GM18907 (cell line): ENCODE measurements at regions not wholly inside any gene's neighbourhood (a gene's known extent, or its start where the extent isn't known, plus 50 kb on each side); places are given as distances from the start of the nearest gene placed in this dataset.
"Not testable (repeated sequence)": the region's sequence is repeated elsewhere in the genome, so short reads cannot be mapped to it uniquely, and the experiment has no call there.

Experiments used
- ATAC-seq: cut with Tn5 transposase; IDR thresholded peaks from one replicate; pipeline ENCODE4 v1.9.1; 2021; ENCODE audit warnings: mild to moderate bottlenecking, moderate library complexity; ENCODE audit not compliant: unreplicated experiment

DNA sequence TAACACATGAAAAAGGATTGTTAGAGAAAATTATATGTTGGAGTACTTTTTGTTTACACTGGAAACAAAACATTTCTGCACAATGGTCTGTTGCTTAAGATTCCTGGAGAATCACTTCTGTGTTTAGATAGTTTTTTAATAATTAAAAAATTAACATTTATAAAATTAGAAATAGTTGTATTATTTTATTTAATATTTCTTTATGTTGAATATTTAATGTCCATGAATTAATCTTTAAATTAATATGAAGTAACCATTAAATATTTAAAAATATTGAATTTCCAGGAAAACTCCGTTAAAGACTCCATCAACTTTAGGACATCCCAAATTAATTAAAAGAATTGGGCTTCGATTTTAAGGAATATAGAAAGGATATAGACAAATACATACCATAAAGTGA is 797.1 kb upstream of the GALNTL6 start:
- ATAC-seq: no peak

DNA sequence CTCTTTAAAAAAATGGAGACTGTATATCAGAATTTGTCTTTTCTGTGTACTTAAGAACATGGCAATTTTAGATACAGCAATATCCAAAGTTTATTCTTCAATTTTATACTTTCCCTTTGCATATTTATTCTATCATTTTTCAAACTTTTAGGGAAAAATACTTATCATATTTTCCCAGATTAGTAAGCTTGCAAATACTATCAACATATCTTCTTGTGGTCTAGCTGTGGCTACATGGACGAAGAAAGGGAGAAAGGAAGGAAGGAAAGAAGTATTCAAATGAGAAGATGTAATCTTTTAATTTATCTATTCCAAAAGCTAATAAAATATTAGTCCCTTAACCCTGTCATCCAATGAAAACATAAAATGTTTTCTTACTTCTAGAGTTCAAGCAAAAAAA is 797.8 kb upstream of the GALNTL6 start:
- ATAC-seq: no peak

DNA sequence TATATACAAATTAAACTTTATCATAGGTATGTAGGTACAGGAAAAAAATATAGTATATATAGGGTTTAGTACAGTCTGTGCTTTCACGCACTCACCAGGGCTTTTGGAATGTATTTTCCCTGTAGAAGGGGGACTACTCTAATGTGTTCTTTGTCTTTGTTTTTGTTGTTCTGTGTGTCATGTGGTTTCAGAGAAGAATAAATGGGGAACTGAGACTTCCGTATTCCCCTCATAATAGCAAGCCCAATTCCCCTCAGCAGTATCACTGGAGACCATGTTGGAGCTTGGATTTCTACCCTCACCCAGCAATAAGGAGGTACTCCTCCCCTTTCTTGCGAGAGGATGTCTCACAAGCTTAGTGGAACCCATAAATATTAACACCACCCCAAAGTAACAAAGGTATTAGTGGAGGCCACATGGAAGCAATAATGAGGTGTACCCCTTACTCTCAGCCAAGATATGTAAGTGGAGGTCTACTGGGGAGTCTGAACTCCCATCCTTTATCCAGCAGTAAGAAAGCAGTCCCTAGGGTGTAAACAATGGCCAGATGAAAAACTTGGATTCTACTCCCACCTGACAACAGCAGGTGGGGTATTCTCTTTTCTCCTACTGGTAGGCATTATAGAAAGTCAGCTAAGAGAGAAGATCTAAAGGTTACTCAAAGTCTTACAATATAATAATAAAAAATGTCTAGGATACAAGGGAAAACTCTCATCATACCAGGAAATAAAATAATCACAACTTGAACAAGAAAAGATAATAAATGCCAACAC is 805.4 kb upstream of the GALNTL6 start:
- ATAC-seq: no peak

DNA sequence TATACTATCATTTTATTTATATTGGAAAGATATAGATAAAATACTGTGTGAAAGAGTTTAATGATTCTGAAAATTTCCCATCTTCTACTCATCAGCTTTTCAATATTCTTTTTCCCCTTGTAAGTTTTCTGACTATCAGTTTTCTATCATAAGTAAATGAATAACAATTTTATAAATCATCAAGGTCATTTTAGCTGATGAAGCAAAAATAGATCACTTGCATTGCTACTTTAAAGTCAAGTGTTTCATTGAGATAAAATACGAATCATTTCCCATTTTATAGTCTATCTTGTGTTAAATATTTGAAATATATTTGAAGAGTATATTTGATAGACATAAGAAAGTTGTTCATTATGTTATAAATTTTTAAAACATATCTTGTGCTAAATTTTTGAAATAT is 811.0 kb upstream of the GALNTL6 start:
- no peak for ATAC-seq

DNA sequence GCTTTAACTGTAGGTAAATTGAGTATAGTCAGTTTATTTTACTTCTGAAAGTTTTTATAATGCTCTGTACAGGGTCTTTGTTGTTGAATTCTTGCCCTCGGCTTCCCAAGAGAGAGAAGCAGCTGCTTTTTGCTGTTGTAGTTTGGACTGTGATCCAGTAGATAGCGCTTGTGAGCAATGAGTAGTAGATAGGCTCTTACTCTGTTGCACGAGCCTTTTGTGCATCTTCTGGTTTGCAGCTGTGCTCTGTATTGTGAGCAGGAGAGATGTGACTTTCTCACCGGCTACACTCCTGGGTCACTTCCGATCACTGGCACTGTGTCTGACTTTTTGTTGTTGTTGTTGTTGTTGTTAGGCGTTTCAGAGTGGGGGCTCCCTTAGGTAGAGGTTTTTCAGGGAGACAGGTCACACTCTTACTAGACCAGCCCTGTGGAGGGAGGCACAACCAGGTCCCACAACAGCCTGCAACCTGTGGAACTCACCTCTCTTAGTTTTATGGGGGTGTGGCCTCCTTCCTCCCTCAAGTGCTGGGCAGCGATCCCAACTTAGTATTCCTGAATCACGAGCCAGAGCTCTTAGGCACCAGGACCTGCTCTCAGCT is 822.1 kb upstream of the GALNTL6 start:
- peak; percentile 94 for ATAC-seq

DNA sequence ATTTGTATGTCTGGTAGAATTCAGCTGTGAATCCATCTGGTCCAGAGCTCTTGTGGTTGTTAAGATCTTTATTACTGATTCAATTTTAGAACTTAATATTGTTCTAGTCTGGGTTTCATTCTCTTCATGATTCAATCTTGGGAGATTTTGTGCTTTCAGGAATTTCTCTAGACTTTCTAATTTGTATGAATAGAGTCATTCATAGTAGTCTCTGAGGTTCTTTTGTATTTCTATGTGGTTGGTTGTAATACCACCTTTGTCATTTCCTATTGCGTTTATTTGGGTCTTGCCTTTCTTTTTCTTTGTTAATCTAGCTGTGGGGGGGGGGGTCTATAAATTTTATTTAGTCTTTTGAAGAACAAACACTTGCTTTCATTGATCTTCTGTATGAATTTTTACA is 824.8 kb upstream of the GALNTL6 start:
- no peak for ATAC-seq

DNA sequence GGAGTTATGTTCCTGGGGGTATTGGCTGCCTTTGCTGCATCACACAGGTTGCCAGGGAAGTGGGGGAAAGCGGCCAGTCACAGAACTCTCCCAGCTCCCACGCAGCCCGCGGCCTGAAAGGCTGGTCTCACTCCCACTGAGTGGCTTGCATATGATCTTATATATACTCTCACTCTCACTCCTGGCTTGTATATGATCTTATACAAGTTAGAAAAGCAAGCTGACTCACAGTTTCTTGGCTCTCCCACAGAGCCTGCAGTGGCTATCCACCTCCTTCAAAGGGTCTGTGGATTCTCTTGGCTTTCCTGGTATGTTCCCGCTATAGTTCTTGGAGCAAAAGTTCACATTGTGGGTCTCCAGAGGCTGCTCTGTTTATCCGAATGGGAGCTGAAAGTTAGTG is 833.5 kb upstream of the GALNTL6 start:
- no peak for ATAC-seq

DNA sequence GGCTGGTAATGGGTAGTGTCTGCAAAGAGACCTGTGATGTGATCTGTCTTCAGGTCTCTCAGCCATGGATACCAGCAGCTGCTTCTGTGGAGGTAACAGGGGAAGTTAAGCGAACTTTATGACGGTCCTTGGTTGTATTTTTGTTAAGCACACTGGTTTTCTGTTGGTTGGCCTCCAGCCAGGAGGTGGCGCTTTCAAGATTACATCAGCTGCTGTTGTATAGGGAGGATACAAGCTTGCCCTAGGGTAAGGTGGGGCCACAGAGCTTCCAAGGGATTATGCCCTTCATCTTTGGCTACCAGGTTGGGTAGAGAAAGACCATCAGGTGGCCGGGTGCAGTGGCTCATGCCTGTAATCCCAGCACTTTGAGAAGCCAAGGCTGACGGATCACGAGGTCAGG is 834.2 kb upstream of the GALNTL6 start:
- ATAC-seq: no peak

DNA sequence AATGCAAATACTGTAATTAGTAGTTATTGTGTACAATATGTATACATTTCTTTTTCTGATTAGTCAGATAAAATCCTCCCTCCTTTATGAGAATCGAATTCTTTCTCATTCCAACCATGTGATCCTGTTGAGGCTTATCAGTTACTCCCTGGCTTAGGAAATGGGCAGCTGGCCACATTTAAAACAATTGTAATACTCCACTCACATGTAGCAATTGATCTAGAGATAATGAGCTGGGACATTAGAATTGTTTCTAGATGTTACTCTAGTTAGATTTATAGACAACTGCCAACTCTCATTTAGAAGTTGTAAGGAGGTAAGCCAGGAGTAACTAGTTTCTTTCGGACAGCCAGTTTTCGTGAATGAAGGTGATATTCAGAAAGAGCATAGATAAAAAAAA is 859.3 kb upstream of the AADAT start:
- ATAC-seq: no peak

DNA sequence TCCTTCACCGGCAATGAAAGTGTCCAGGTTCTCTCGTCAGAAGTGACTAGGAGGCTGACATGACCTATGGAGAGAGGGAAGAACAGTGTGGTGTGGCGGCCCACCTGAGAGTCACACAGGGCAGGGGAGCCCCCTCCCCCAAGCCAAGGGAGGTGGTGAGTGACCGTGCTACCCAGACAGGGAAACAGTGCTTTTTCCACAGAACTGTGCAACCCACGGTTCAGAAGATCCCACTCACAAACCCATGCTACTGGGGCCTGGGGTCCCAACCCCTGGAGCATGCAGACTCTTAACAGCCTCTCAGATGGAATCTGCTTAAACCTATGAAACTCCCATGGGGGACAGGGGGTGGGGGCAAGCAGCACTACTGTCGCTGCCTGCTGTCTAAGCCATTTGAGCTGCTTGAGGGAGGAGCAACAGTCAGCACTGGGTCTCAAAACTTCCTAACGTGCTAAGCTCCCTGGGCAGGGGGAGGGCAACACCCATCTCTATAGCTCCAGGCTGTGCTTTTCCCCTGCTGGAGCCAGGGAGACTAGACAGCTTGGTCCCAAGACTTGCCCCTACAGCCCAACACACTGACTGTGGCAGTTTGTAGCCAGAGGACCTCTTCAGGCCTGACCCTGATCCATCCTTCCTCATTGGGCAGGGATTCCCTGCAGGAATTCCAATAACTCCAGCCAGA is 850.4 kb upstream of the AADAT start:
- ATAC-seq: no peak

DNA sequence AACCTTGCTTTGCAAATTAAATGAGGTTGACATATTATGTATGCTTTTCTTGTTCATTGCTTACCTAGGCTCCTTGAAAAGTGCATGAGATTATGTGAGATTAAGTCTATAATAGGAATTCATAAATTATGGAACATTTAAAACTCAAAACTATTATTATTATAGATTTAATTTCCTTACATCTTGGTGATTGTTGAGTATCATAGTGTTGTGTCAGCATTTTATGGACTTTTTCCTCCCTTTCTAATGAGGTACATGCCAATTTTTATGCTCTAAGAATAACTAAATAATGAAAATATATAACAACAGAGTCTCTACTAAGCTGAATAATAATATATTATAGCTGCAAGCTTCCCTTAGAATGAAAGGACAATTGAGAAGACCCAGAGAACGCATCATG is 848.8 kb upstream of the AADAT start:
- no peak for ATAC-seq

DNA sequence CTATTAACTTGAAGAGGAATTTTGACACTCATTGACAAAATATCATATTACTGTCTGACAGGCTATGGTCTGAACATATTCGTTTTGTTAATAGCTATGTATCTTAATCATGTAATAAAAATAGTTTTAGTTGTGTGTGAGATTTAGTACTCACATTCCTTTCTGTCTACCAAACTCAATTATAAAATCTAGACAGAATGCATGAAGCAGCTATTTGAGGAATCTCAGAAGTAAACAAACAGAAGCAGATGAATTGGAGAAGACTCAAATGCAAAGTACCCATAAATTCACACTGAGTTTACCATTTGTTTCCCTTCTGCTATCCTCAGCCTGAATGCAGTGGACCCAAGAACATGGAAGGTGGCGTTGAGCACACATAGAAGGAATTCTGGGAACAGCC is 841.6 kb upstream of the AADAT start:
- ATAC-seq: no peak

DNA sequence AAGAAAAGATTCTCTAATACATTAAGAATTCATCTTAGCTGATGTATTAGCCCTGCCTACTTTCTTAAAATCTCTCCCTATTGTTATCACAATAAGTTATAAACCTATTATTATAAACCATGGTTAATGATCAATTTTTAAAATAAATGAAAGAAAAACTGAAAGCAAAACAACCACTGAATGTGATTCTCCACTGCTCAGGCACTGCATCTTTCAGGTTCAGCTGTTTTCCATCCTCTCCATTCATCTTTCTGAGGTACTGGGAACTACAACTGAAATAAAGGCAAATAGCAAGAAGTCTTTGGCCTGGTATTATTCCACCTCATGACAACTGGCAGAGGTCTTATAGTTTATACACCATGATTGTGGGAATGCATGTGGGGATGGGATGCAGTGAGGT is 798.9 kb upstream of the AADAT start:
- ATAC-seq: no peak

DNA sequence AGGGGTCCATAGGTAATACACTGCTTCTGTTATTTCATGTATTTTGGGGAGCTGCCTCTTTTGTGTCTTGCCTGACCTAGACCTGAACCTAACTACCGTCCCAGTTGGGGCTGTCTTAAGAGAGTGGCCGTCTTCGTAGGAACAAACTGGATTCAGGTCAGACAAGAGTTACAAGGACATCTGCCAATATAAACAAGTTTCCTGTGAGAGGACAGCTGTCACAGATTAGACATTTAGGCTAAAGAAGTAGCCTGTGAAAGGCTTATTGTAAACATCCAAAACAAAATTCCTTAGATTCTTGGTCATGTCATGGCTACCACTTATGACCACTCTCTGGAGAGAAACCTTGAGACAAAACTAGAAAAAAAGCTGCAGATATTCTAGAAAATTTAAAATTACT is 797.6 kb upstream of the AADAT start:
- ATAC-seq: no peak

DNA sequence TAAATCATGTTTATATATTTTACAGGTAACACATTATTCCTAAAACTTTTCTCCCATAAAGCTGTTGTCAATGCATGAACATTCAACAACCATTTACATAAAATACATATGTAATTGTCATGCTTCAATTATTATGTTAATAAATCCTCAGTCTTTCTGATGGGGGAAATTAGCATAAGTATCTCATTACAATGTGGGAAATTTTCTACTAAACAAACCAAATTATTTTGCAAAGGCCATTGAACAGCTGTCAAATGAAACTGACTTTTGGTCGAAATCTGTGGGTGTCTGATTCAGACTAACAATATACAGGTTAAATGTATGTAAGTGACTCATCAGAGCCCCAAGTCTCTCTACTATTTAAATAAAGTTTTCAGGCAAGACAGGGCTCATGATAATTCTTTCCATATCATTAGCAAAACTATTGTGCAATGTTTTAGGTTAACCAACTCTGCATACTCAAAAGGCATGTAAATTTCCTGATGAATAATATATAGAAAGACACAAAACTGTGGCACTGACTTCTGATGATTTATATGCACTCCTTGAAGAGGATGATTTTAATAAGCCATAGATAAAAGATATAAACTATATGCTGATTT is 795.3 kb upstream of the AADAT start:
- ATAC-seq: no peak

DNA sequence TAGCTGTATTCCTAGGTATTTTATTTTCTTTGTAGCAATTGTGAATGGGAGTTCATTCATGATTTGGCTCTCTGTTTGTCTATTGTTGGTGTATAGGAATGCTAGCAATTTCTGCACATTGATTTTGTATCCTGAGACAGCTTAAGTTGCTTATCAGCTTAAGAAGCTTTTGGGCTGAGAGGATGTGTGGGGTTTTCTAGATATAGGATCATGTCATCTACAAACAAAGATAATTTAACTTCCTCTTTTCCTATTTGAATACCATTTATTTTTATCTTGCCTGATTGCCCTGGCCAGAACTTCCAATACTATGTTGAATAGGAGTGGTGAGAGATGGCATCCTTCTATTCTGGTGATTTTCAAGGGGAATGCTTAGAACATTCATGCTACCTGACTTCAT is 791.9 kb upstream of the AADAT start:
- ATAC-seq: not testable (repeated sequence)

DNA sequence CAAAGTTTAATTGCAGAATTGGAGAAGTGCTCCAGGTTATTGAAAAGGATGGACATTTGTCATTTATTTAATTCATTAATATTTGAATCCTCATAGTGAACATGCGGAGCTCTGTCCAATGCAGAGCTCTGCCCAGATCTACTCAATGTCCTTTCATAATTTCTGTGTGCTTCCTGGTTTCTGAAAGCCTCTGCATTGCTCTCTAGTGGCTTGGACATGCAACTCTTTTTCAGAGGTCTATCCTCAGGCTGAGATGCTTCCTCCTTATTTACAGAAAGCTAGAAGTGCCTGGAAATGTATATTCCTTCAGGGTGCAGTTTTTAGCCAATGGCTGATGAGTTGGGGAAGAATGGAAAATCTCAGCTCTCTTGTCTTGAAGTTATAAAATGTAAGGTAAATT is 786.1 kb upstream of the AADAT start:
- ATAC-seq: no peak

DNA sequence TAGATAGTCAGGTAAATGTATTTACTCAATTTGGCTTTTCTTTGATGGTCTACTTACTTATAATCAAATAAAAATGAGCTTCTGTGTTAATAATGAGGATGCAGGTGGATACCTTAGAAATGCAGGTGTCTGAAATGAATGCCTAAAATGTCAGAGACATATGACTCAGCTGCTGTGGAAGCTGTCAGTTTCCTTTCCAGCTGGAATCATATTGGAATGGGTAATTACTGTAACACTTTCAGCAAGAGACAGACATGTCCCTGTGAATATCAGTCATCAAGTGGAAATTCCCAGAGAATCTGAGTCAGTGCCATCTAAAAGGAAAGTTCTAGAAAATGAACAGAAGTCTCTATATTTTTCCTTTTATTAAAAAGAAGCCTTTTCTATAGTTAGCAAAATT is 783.0 kb upstream of the AADAT start:
- no peak for ATAC-seq

DNA sequence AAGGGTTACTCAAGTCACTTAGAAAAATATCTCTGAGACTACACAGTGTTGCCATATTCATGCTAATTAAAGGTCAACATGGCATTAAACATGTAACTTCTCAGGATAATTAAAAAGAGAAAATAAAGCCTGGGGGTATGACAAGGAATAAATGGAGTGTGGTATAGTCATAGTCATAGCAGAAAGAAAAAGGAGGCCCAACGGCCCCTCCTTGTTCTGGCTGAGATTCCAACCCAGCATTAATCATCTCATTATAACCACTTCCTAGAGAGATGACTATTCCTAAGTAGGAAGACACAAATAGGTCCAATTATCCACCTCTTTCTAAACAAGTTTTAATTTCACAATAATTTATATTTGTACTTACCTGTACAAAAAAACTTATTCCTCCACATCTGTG is 778.4 kb upstream of the AADAT start:
- ATAC-seq: no peak

DNA sequence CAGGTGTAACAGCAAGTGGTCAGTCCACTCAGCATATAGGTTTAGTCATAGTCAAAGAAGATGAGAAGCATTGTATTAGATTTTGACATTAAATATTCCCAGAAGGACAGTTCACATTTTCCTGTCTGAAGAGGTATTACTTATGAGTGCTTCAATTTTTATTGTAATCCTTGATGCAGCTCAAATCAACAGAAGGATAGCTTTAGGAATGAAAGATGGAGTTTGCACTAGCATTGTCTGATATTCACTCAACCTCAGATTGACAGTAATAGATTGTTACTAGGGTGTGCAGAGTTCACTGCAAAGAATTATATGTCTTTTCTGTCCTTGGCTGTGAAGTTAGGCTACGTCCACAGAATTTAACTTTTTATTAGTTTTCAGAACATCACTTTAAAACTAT is 764.3 kb upstream of the AADAT start:
- ATAC-seq: no peak

DNA sequence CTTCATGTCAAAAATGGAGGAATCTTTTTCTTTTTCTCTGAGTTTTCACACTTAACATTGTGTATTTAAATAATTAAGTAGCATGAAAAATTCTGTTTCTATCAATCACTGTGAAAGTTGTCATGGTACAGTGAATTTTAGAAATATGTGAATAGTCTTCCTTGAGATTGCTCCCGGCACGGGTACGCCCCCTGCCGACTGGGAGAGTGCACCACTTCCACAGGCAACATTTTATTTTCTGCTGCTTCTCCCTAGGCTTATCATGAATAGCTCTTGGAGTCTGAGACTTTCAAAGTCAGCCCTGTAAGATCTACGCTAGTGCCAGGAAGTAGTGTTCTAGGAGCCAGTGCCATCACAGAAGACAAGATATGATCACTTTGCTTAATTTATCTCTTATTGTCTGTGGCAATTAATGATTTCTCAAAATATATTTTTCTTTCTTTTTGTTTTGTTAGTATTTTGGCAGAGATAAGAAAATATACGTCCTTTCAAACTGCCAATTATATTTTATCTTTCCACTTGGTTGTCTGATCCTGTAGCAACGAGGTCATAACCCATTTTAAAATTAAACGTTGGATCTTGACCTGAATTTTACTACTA is 763.8 kb upstream of the AADAT start:
- peak; percentile 86 for ATAC-seq

DNA sequence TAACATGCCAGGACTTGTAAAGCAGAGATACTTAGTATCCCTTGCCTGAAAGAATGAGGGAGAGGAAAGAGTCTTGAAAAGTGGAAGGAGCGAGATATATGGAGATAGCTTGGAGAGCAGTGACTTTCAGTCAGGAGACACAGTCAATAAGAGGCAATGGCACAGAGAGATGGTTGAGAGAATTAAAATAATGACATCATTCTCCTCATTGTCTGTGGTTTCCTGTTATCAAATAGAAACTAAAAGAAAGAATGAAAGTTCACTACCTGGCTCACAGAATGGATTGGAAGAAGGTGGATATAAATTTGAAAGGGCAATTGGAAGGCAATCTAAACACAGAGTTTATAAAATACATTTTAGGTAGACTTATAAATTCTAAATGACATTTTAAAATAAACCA is 760.2 kb upstream of the AADAT start:
- peak; percentile 79 for ATAC-seq
